Activated CD4-positive, alpha-beta T cell treated with anti-CD3 and anti-CD28 coated beads for 36 hours (primary cell): ENCODE measurements at regions not wholly inside any gene's neighbourhood (a gene's known extent, or its start where the extent isn't known, plus 50 kb on each side); places are given as distances from the start of the nearest gene placed in this dataset.
"Not testable (repeated sequence)": the region's sequence is repeated elsewhere in the genome, so short reads cannot be mapped to it uniquely, and the experiment has no call there.

ENCODE experiments used
- ATAC-seq: fragments of 200-7000 bp; cut with Tn5 transposase; one replicate; pipeline ENCODE4 v1.10.0; 2021; ENCODE audit warnings: mild to moderate bottlenecking, moderate library complexity
- CTCF ChIA-PET: fragments of 350-600 bp; sonication (Branson Sonifier 250); formaldehyde crosslinking; loops from one replicate; lab custom pipeline; 2021; ENCODE audit warnings: antibody characterized with exemption; lab: Charles Lee
- POLR2A ChIA-PET: fragments of 350-600 bp; sonication (Branson Sonifier 250); formaldehyde crosslinking; loops from one replicate; lab custom pipeline; 2021; ENCODE audit warnings: antibody characterized with exemption, inconsistent platforms; lab: Charles Lee
- DNase-seq: peaks from one replicate; pipeline ENCODE4 v3.0.0-alpha.2; 2020
- H3K27ac Mint-ChIP-seq: one replicate; pipeline ENCODE4 v1.8.0; 2021; ENCODE audit warnings: mixed read lengths
- H3K27me3 Mint-ChIP-seq: one replicate; pipeline ENCODE4 v1.8.0; 2021; ENCODE audit warnings: mixed read lengths
- H3K36me3 Mint-ChIP-seq: one replicate; pipeline ENCODE4 v1.8.0; 2021; ENCODE audit warnings: low read depth, mixed read lengths
- H3K4me1 Mint-ChIP-seq: one replicate; pipeline ENCODE4 v1.8.0; 2021; ENCODE audit warnings: mixed read lengths
- H3K4me3 Mint-ChIP-seq: one replicate; pipeline ENCODE4 v1.8.0; 2021; ENCODE audit warnings: mild to moderate bottlenecking, moderate library complexity, mixed read lengths
- H3K9me3 Mint-ChIP-seq: one replicate; pipeline ENCODE4 v1.8.0; 2021; ENCODE audit warnings: low read depth, mixed read lengths
- intact Hi-C, 2 experiments: fragments of 100-400 bp; cut with DNase I in 1 of 2; cut with micrococcal nuclease in 1 of 2; formaldehyde crosslinking; loops; one replicate each; pipeline versions ENCODE4 v1.14.2 to v1.15.1; 2022 to 2024; cut with DNase I, micrococcal nuclease

GRCh38 chr3:11898611-11899325 lies 52.1 kb upstream of the TAMM41 start:
- Mint-ChIP-seq H3K9me3 (no peaks in the 10 kb centered on the region), H3K4me3 (no peak overlapping the region), H3K4me1 (no peaks in the 10 kb centered on the region), H3K27me3 (peaks cover 10% of the 10 kb centered on the region), H3K27ac (no peak overlapping the region), H3K36me3 (no peaks in the 10 kb centered on the region)
- CTCF ChIA-PET: no interaction called here
- ATAC-seq: no peak
- intact Hi-C loops: no loop called here
- no peak for DNase-seq
- POLR2A ChIA-PET: no interaction called here

- CTCF ChIA-PET: not testable (repeated sequence)
Observed at GRCh38 chr3:11899389-11899788, 52.7 kb upstream of the TAMM41 start.

GRCh38 chr3:11899826-11900225 lies 53.1 kb upstream of the TAMM41 start:
- no peaks in the 10 kb centered on the region for H3K9me3 Mint-ChIP-seq
- H3K4me3 Mint-ChIP-seq: no peak overlapping the region
- intact Hi-C loops: no loop called here
- ChIA-PET CTCF (no interaction called here), POLR2A (no interaction called here)
- H3K36me3 Mint-ChIP-seq: no peaks in the 10 kb centered on the region
- DNase-seq (no peak), ATAC-seq (no peak)
- H3K4me1 Mint-ChIP-seq: no peaks in the 10 kb centered on the region
- no peak overlapping the region for H3K27ac Mint-ChIP-seq
- peaks cover 3% of the 10 kb centered on the region for H3K27me3 Mint-ChIP-seq

More at GRCh38 chr3:11899389-11899788, 52.7 kb upstream of the TAMM41 start:
- intact Hi-C loops, H3K9me3 Mint-ChIP-seq, ATAC-seq, H3K27ac Mint-ChIP-seq, H3K4me1 Mint-ChIP-seq, H3K27me3 Mint-ChIP-seq, POLR2A ChIA-PET, H3K4me3 Mint-ChIP-seq, DNase-seq, H3K36me3 Mint-ChIP-seq: not testable (repeated sequence)

GRCh38 chr3:11900824-11901223 lies 54.1 kb upstream of the TAMM41 start:
- ChIA-PET POLR2A (no interaction called here), CTCF (no interaction called here)
- no peak overlapping the region for H3K4me3 Mint-ChIP-seq
- no peaks in the 10 kb centered on the region for H3K36me3 Mint-ChIP-seq
- H3K9me3 Mint-ChIP-seq: no peaks in the 10 kb centered on the region
- no peaks in the 10 kb centered on the region for H3K27me3 Mint-ChIP-seq
- intact Hi-C loops: no loop called here
- no peak for DNase-seq
- H3K27ac Mint-ChIP-seq: no peak overlapping the region
- no peak for ATAC-seq
- no peaks in the 10 kb centered on the region for H3K4me1 Mint-ChIP-seq

- Mint-ChIP-seq H3K27me3 (no peaks in the 10 kb centered on the region), H3K4me3 (no peak overlapping the region), H3K27ac (no peak overlapping the region), H3K36me3 (no peaks in the 10 kb centered on the region), H3K9me3 (no peaks in the 10 kb centered on the region), H3K4me1 (no peaks in the 10 kb centered on the region)
- CTCF ChIA-PET: no interaction called here
- intact Hi-C loops: no loop called here
- POLR2A ChIA-PET: no interaction called here
- DNase-seq: no peak
- no peak for ATAC-seq
Observed at GRCh38 chr3:11901286-11901875, 54.7 kb upstream of the TAMM41 start.

GRCh38 chr3:11903047-11903446 lies 56.4 kb upstream of the TAMM41 start:
- H3K9me3 Mint-ChIP-seq: no peaks in the 10 kb centered on the region
- H3K27me3 Mint-ChIP-seq: no peaks in the 10 kb centered on the region
- H3K4me1 Mint-ChIP-seq: no peaks in the 10 kb centered on the region
- ChIA-PET CTCF (no interaction called here), POLR2A (no interaction called here)
- intact Hi-C loops: no loop called here
- H3K4me3 Mint-ChIP-seq: no peak overlapping the region
- no peaks in the 10 kb centered on the region for H3K36me3 Mint-ChIP-seq
- H3K27ac Mint-ChIP-seq: no peak overlapping the region
- DNase-seq (no peak), ATAC-seq (no peak)

GRCh38 chr3:11903447-11903846 lies 56.8 kb upstream of the TAMM41 start:
- Mint-ChIP-seq H3K36me3 (no peaks in the 10 kb centered on the region), H3K27me3 (no peaks in the 10 kb centered on the region), H3K9me3 (no peaks in the 10 kb centered on the region), H3K4me1 (no peaks in the 10 kb centered on the region), H3K4me3 (no peak overlapping the region), H3K27ac (no peak overlapping the region)
- ATAC-seq (no peak), DNase-seq (no peak)
- CTCF ChIA-PET: no interaction called here
- POLR2A ChIA-PET: no interaction called here
- intact Hi-C loops: no loop called here

GRCh38 chr3:11904157-11904556 lies 57.5 kb upstream of the TAMM41 start:
- Mint-ChIP-seq H3K4me1 (no peaks in the 10 kb centered on the region), H3K36me3 (no peaks in the 10 kb centered on the region), H3K9me3 (no peaks in the 10 kb centered on the region), H3K27me3 (no peaks in the 10 kb centered on the region), H3K27ac (no peak overlapping the region), H3K4me3 (no peak overlapping the region)
- CTCF ChIA-PET: no interaction called here
- intact Hi-C loops: no loop called here
- POLR2A ChIA-PET: no interaction called here
- ATAC-seq (no peak), DNase-seq (no peak)

GRCh38 chr3:11906407-11906806 lies 59.7 kb upstream of the TAMM41 start:
- H3K27ac Mint-ChIP-seq: no peak overlapping the region
- no peaks in the 10 kb centered on the region for H3K4me1 Mint-ChIP-seq
- DNase-seq (no peak), ATAC-seq (no peak)
- intact Hi-C loops: no loop called here
- no peaks in the 10 kb centered on the region for H3K27me3 Mint-ChIP-seq
- CTCF ChIA-PET: no interaction called here
- POLR2A ChIA-PET: no interaction called here
- H3K36me3 Mint-ChIP-seq: no peaks in the 10 kb centered on the region
- no peaks in the 10 kb centered on the region for H3K9me3 Mint-ChIP-seq
- no peak overlapping the region for H3K4me3 Mint-ChIP-seq

GRCh38 chr3:11907667-11908660 lies 61.3 kb upstream of the TAMM41 start:
- intact Hi-C loops: no loop called here
- ChIA-PET POLR2A (no interaction called here), CTCF (interaction anchor here (0.7 kb wide), 1 partner anchor 134 kb away, joined by 3 read pairs; no protein-coding TSS in a partner anchor)
- no peak overlapping the region for H3K27ac Mint-ChIP-seq
- ATAC-seq (no peak), DNase-seq (no peak)
- no peak overlapping the region for H3K4me3 Mint-ChIP-seq
- no peaks in the 10 kb centered on the region for H3K9me3 Mint-ChIP-seq
- H3K27me3 Mint-ChIP-seq: no peaks in the 10 kb centered on the region
- H3K4me1 Mint-ChIP-seq: no peaks in the 10 kb centered on the region
- H3K36me3 Mint-ChIP-seq: no peaks in the 10 kb centered on the region

- intact Hi-C loops: no loop called here
- no peaks in the 10 kb centered on the region for H3K27me3 Mint-ChIP-seq
- H3K9me3 Mint-ChIP-seq: no peaks in the 10 kb centered on the region
- DNase-seq: no peak
- ChIA-PET CTCF (interaction anchor here (0.7 kb wide), 1 partner anchor 133 kb away, joined by 3 read pairs; no protein-coding TSS in a partner anchor), POLR2A (no interaction called here)
- H3K36me3 Mint-ChIP-seq: no peaks in the 10 kb centered on the region
- H3K4me3 Mint-ChIP-seq: no peak overlapping the region
- no peak overlapping the region for H3K27ac Mint-ChIP-seq
- ATAC-seq: no peak
- no peaks in the 10 kb centered on the region for H3K4me1 Mint-ChIP-seq
Observed at GRCh38 chr3:11908981-11909698, 62.5 kb upstream of the TAMM41 start.
